Peyer's patch (tissue), 4 donors: ENCODE measurements at regions not wholly inside any gene's neighbourhood (a gene's known extent, or its start where the extent isn't known, plus 50 kb on each side); places are given as distances from the start of the nearest gene placed in this dataset.
"Not testable (repeated sequence)": the region's sequence is repeated elsewhere in the genome, so short reads cannot be mapped to it uniquely, and the experiment has no call there.

Source experiments
- DNase-seq, 3 donors: peaks; one replicate each; pipeline ENCODE4 v3.0.0-alpha.2; 2017 to 2019
- H3K27ac ChIP-seq, 4 donors: fragments of 200-600 bp; sonication (generic); one replicate each; pipeline ENCODE4 v1.5.1; 2016 to 2019
- H3K27me3 ChIP-seq, 2 donors: fragments of 200-600 bp; sonication (generic); one replicate each; pipeline ENCODE4 v1.5.1; 2019
- H3K36me3 ChIP-seq, 3 donors: fragments of 200-600 bp; sonication (generic); one replicate each; pipeline ENCODE4 v1.5.1; 2016 to 2019
- H3K4me1 ChIP-seq, 4 donors: fragments of 200-600 bp; sonication (generic); one replicate each; pipeline ENCODE4 v1.5.1; 2016 to 2019
- H3K4me3 ChIP-seq, 4 donors: fragments of 200-600 bp; sonication (generic); 1 replicate in 3 of 4; 2 replicates in 1 of 4; pipeline ENCODE4 v1.5.1; 2016 to 2019; ENCODE audit warnings: mild to moderate bottlenecking in 1 of 4
- H3K9me3 ChIP-seq, 4 donors: fragments of 200-600 bp; sonication (generic); one replicate each; pipeline ENCODE4 v1.5.1; 2016 to 2019; ENCODE audit warnings: mild to moderate bottlenecking in 1 of 4
- CTCF ChIP-seq, 6 experiments: fragments of 450-650 bp in 4 of 6; fragments of 200-600 bp in 2 of 6; sonication (generic) in 1 of 6; IDR thresholded peaks; one replicate each; pipeline ENCODE4 v1.5.1; 2017 to 2019; ENCODE audit warnings: antibody characterized with exemption in 6 of 6, mild to moderate bottlenecking in 3 of 6, moderate library complexity in 1 of 6
- POLR2A ChIP-seq, 2 donors: fragments of 450-650 bp; IDR thresholded peaks; one replicate each; pipeline ENCODE4 v1.5.1; 2017; ENCODE audit warnings: antibody characterized with exemption in 2 of 2, mild to moderate bottlenecking in 2 of 2, moderate library complexity in 2 of 2

GRCh38 chr10:29375888-29376287 lies 87.0 kb downstream of the LYZL1 start:
- Histone ChIP-seq H3K4me1 (no peaks in the 10 kb centered on the region), H3K27ac (no peak overlapping the region), H3K27me3 (no peaks in the 10 kb centered on the region), H3K36me3 (no peaks in the 10 kb centered on the region), H3K9me3 (no peaks in the 10 kb centered on the region), H3K4me3 (no peak overlapping the region)
- TF ChIP-seq POLR2A (IDR thresholded peaks at IDR 0.05) (no peak), CTCF (IDR thresholded peaks at IDR 0.05) (no peak)
- DNase-seq = no peak

GRCh38 chr10:29377333-29377961 lies 88.6 kb downstream of the LYZL1 start:
- Histone ChIP-seq H3K4me3 (no peak overlapping the region), H3K36me3 (no peaks in the 10 kb centered on the region), H3K9me3 (no peaks in the 10 kb centered on the region), H3K4me1 (no peaks in the 10 kb centered on the region), H3K27me3 (no peaks in the 10 kb centered on the region), H3K27ac (no peak overlapping the region)
- TF ChIP-seq CTCF (IDR thresholded peaks at IDR 0.05) = peak in 4 of 6 experiments; percentile 55 to 61 (median 56)
- no peak for TF ChIP-seq POLR2A (IDR thresholded peaks at IDR 0.05)
- no peak for DNase-seq

- H3K36me3 ChIP-seq = no peaks in the 10 kb centered on the region
- no peak for DNase-seq
- TF ChIP-seq CTCF (IDR thresholded peaks at IDR 0.05) (no peak), POLR2A (IDR thresholded peaks at IDR 0.05) (no peak)
- H3K4me1 ChIP-seq = no peaks in the 10 kb centered on the region
- no peaks in the 10 kb centered on the region for H3K9me3 ChIP-seq
- H3K27me3 ChIP-seq = no peaks in the 10 kb centered on the region
- H3K4me3 ChIP-seq = no peak overlapping the region
- H3K27ac ChIP-seq = no peak overlapping the region
These were observed 89.2 kb downstream of the LYZL1 start for GRCh38 chr10:29378106-29378505.

- DNase-seq = no peak
- no peaks in the 10 kb centered on the region for H3K4me1 ChIP-seq
- H3K4me3 ChIP-seq = no peak overlapping the region
- no peaks in the 10 kb centered on the region for H3K27me3 ChIP-seq
- TF ChIP-seq CTCF (IDR thresholded peaks at IDR 0.05) (no peak), POLR2A (IDR thresholded peaks at IDR 0.05) (no peak)
- no peak overlapping the region for H3K27ac ChIP-seq
- H3K9me3 ChIP-seq = no peaks in the 10 kb centered on the region
- no peaks in the 10 kb centered on the region for H3K36me3 ChIP-seq
These were observed 90.3 kb downstream of the LYZL1 start for GRCh38 chr10:29379208-29379607.

GRCh38 chr10:29379777-29380598 lies 91.1 kb downstream of the LYZL1 start:
- H3K4me3 ChIP-seq, DNase-seq, H3K27me3 ChIP-seq, H3K36me3 ChIP-seq, H3K27ac ChIP-seq, H3K9me3 ChIP-seq, H3K4me1 ChIP-seq: not testable (repeated sequence)

GRCh38 chr10:29380599-29381511 lies 92.0 kb downstream of the LYZL1 start:
- H3K27me3 ChIP-seq, H3K36me3 ChIP-seq, H3K4me1 ChIP-seq, H3K9me3 ChIP-seq, H3K4me3 ChIP-seq, H3K27ac ChIP-seq, DNase-seq: not testable (repeated sequence)
